Mucosa of descending colon (tissue), 3 donors: ENCODE measurements at regions not wholly inside any gene's neighbourhood (a gene's known extent, or its start where the extent isn't known, plus 50 kb on each side); places are given as distances from the start of the nearest gene placed in this dataset.

Experiments used
- ATAC-seq: fragments of 200-7000 bp; cut with Tn5 transposase; one replicate; pipeline ENCODE4 v1.9.1; 2020; ENCODE audit warnings: mild to moderate bottlenecking, moderate library complexity
- DNase-seq, 3 donors: peaks; one replicate each; pipeline ENCODE4 v3.0.0-alpha.2; 2020
- H3K36me3 ChIP-seq: fragments of 200-600 bp; one replicate; pipeline ENCODE4 v1.8.0; 2021; ENCODE audit warnings: low read depth, mild to moderate bottlenecking
- H3K4me1 ChIP-seq: fragments of 200-600 bp; one replicate; pipeline ENCODE4 v1.8.0; 2021; ENCODE audit warnings: low read depth, mild to moderate bottlenecking
- H3K4me3 ChIP-seq: fragments of 200-600 bp; one replicate; pipeline ENCODE4 v1.8.0; 2021; ENCODE audit warnings: mild to moderate bottlenecking
- H3K9me3 ChIP-seq: fragments of 200-600 bp; one replicate; pipeline ENCODE4 v1.8.0; 2021; ENCODE audit warnings: mild to moderate bottlenecking
- intact Hi-C, 2 donors: fragments of 100-400 bp; cut with DNase I in 1 of 2; cut with micrococcal nuclease in 1 of 2; formaldehyde crosslinking; loops; one replicate each; pipeline versions ENCODE4 v1.11.0 to v1.11.1; 2022; cut with DNase I, micrococcal nuclease
- TF ChIP-seq, protein P1 (sequence below): fragments of 200-600 bp; IDR thresholded peaks from one replicate; pipeline ENCODE4 v1.8.0; 2022; ENCODE audit warnings: antibody characterized with exemption, mild to moderate bottlenecking
- donor health status: DM: no; HTN: no; CAD: no; lungs with moderate emphysema.
- donor health status: DM: no; HTN: no; CAD: no.
- donor health status: DM: no; HTN: yes; CAD: no.

DNA sequence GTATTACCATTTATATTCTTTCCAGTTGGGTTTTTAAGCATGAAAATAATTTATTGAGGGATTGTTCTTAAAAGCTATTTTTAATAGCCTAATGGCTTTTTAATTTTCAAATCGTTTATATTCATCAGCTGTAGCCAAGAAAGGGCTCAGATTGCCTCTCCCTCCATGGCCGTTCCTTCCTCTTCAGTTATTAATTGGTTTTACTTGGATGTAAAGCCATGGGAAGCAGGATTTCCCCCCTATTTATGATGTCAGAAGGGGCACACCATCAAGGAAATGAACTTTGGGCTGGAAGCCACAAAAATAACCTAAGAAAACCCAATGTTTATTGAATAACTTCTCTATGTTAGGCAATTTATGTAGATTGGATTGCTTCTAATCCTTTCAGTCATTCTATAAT is 656.3 kb downstream of the TYW1 start:
- Histone ChIP-seq H3K9me3 (peaks cover 4% of the 10 kb centered on the region), H3K4me3 (no peak overlapping the region), H3K36me3 (no peaks in the 10 kb centered on the region), H3K4me1 (no peaks in the 10 kb centered on the region)
- DNase-seq (no peak), ATAC-seq (no peak)
- intact Hi-C loops = no loop called here
- TF ChIP-seq, protein P1, sequence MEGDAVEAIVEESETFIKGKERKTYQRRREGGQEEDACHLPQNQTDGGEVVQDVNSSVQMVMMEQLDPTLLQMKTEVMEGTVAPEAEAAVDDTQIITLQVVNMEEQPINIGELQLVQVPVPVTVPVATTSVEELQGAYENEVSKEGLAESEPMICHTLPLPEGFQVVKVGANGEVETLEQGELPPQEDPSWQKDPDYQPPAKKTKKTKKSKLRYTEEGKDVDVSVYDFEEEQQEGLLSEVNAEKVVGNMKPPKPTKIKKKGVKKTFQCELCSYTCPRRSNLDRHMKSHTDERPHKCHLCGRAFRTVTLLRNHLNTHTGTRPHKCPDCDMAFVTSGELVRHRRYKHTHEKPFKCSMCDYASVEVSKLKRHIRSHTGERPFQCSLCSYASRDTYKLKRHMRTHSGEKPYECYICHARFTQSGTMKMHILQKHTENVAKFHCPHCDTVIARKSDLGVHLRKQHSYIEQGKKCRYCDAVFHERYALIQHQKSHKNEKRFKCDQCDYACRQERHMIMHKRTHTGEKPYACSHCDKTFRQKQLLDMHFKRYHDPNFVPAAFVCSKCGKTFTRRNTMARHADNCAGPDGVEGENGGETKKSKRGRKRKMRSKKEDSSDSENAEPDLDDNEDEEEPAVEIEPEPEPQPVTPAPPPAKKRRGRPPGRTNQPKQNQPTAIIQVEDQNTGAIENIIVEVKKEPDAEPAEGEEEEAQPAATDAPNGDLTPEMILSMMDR = no peak

DNA sequence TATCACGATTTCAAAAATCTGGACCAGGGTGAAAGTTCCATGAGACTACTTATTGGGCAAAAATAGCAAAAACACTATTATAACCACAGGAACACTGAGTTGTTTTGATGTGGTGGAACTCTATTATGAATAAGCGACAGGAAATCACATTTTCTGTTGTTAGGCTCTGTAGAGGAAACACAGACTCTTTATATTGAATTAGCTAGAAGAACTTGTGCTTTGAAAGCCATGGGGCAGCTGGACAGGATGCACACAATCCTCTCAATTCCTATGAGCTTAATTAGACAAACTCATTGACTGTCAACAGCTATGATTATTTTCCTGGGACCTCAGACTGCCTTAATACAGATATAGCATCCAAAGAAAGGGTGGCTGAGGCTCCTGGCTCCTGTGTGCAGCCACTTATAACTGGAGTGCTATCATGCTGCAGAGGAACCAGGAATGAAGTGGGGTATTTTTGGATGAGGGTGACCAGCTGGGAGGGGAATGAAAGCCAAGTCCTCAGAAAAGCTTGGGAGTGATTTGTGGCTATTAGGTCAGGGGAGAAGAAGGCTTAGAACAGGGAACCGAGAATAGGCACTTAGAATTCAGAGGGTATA is 657.3 kb downstream of the TYW1 start:
- no peaks in the 10 kb centered on the region for H3K36me3 ChIP-seq
- TF ChIP-seq, protein P1 = no peak
- no peaks in the 10 kb centered on the region for H3K4me1 ChIP-seq
- peaks cover 4% of the 10 kb centered on the region for H3K9me3 ChIP-seq
- DNase-seq (no peak), ATAC-seq (no peak)
- intact Hi-C loops = no loop called here
- H3K4me3 ChIP-seq = no peak overlapping the region

DNA sequence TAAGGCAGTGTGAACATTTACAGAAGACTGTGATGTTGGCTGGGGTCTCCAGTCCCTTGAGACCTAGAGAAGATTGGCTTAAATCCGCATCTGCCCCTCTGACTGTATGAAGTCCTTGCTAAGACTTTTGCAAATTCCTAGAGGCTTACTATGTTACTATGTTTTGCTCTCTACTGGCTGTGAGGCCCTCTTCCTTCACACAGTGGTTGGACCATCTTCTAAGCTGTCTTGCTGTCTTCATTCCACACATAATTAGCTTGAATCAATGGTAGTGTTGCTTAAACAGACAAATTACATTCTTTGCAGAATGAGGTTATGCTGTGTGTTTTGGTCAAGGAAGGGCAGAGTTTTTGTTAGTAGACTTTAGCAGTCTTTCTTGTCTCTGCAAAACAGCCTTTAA is 658.0 kb downstream of the TYW1 start:
- Histone ChIP-seq H3K36me3 (no peaks in the 10 kb centered on the region), H3K9me3 (peaks cover 4% of the 10 kb centered on the region), H3K4me1 (no peaks in the 10 kb centered on the region), H3K4me3 (no peak overlapping the region)
- TF ChIP-seq, protein P1 = no peak
- intact Hi-C loops = no loop called here
- ATAC-seq (no peak), DNase-seq (no peak)

DNA sequence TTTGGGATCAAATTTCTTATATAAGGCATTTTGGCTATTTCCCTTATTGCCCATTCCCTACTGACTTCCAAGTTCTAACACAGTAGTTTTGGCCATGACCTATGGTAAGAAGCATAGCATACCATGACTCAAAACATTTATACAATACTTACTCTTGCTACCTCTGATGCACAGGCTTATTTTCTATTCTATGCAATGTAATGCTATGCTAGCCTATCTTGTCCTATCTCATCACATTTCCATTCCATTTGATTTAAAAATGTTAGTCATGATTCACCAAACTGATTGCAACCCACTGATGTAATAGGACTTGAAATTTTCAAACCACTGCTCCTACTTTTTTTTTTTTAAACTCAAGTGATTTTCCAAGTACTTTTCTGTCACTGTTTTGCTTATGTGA is 658.5 kb downstream of the TYW1 start:
- Histone ChIP-seq H3K36me3 (no peaks in the 10 kb centered on the region), H3K9me3 (peaks cover 4% of the 10 kb centered on the region), H3K4me3 (no peak overlapping the region), H3K4me1 (no peaks in the 10 kb centered on the region)
- no peak for ATAC-seq
- intact Hi-C loops = no loop called here
- no peak for DNase-seq
- TF ChIP-seq, protein P1 = no peak

DNA sequence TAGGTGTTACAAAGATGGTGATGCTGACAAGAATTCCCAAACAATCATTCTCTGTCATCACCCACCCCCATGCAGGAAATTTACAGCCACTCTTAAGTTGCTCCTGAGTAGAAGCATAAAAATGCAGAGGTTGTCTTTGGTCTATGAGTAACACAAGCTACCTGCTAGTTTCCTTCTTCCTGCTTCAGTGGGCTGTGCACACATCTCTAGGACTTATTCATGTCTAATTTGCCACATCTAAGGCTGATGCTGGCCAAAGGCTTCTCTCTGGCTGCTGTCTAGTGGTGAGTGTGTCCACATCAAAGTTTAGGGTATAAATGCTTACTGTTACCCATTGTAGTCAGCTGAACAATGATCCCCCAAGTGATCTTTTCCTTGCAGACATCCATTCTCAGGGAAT is 662.5 kb downstream of the TYW1 start:
- Histone ChIP-seq H3K36me3 (no peaks in the 10 kb centered on the region), H3K4me3 (no peak overlapping the region), H3K9me3 (peaks cover 12% of the 10 kb centered on the region), H3K4me1 (no peaks in the 10 kb centered on the region)
- TF ChIP-seq, protein P1 = no peak
- DNase-seq (no peak), ATAC-seq (no peak)
- intact Hi-C loops = no loop called here

DNA sequence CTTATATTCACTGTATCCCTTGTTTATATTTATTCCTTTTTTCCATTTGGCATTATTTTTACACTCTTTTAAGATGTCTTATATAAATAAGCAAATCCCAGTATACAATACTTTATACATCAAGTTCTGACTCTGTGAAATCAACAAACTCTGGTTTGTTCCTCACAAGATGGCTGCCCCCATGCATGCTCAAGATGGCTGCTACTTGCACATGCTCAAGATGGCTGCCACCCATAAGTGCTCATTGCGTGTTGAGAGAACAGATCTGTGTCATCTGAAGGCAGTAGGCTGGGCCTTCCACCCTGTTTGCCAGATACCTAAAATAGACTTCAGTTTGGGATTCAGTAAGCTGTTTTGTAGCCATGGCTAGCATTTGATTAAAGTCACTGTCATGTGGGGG is 666.2 kb downstream of the TYW1 start:
- Histone ChIP-seq H3K9me3 (peaks cover 9% of the 10 kb centered on the region), H3K4me1 (no peaks in the 10 kb centered on the region), H3K4me3 (no peak overlapping the region), H3K36me3 (no peaks in the 10 kb centered on the region)
- no peak for DNase-seq
- ATAC-seq = no peak
- intact Hi-C loops = no loop called here
- TF ChIP-seq, protein P1 = no peak
